ENCODE measurements at regions not wholly inside any gene's neighbourhood (a gene's known extent, or its start where the extent isn't known, plus 50 kb on each side); places are given as distances from the start of the nearest gene placed in this dataset.

DNA sequence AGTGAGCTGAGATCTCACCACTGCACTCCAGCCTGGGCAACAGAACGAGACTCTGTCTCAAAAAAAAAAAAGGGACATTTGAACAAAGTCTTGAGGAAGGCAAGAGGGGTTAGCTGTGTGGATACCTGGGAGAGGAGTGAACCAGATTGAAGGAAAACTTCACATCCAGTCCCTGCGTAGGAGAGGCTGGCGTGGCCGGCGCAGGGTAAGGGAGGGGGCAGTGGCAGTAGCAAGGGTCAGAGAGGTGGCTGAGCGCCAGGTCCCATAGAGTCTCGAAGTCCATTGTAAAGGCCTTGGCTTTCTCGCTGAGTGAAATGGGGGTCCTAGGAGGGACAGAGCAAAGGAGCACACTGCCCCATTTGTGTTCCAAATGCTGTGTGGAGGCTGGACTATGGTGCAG is 171.8 kb upstream of the WSCD1 start:
- no TSS peak for BruUV-seq (replicated peaks)
- POLR2A ChIA-PET (ENCODE audit: unreplicated experiment): no interaction called here
- H3K9me2 ChIP-seq (ENCODE audit: insufficient read depth): no peaks in the 10 kb centered on the region
- no peak overlapping the region for H3K4me2 ChIP-seq
- H3K9me3 ChIP-seq (ENCODE audit: insufficient read depth, low read depth): no peaks in the 10 kb centered on the region
- H3F3A ChIP-seq (ENCODE audit: insufficient read depth, low read depth): no peaks in the 10 kb centered on the region
- no peaks in the 10 kb centered on the region for H3K36me3 ChIP-seq (ENCODE audit: low read depth)
- intact Hi-C loops (cut with micrococcal nuclease; ENCODE audit: unreplicated experiment): no loop called here
- H4K20me1 ChIP-seq (ENCODE audit: insufficient read depth): no peaks in the 10 kb centered on the region
- no peak overlapping the region for H3K4me3 ChIP-seq
- TF ChIP-seq EZH2 (IDR thresholded peaks at IDR 0.05; ENCODE audit: low read depth): no peak
- H3K79me2 ChIP-seq (ENCODE audit: low read depth): no peaks in the 10 kb centered on the region
- no peak overlapping the region for H3K27ac ChIP-seq
- H3K4me1 ChIP-seq (replicated peaks; ENCODE audit: insufficient read depth): no peaks in the 10 kb centered on the region
- DNase-seq: no peak
- peaks cover 69% of the 10 kb centered on the region for H3K27me3 ChIP-seq (ENCODE audit: insufficient read depth, low read depth)
- no peak overlapping the region for H2AFZ ChIP-seq
- CTCF ChIA-PET: no interaction called here

- Histone ChIP-seq H3F3A (ENCODE audit: insufficient read depth, low read depth) (no peaks in the 10 kb centered on the region), H3K27me3 (ENCODE audit: insufficient read depth, low read depth) (peaks cover 59% of the 10 kb centered on the region)
- BruUV-seq (replicated peaks): no TSS peak
Observed at GRCh38 chr17:5899496-5900195, 170.5 kb upstream of the WSCD1 start.

DNA sequence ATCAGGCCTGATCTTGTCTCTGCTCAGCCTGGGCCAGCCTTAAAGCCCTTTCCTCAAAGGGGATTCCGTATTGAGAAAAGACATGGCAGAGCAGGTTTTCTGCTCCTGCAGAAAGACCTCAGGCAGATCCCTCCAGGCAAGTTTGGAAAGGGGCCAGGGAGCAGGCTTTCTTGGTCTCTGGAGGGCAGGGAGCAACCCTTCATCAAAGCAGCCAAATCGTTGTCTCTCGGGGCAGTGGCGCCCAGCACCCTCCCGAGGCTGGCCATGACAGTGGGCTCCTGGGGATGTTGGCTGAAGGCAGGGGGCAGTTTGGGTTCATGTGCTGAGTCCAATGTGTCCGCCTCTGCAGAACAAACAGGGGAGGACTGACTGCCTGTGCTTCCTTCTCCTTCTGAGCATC is 168.4 kb upstream of the WSCD1 start:
- no peaks in the 10 kb centered on the region for H3K9me2 ChIP-seq (ENCODE audit: insufficient read depth)
- no peaks in the 10 kb centered on the region for H3F3A ChIP-seq (ENCODE audit: insufficient read depth, low read depth)
- no peaks in the 10 kb centered on the region for H3K9me3 ChIP-seq (ENCODE audit: insufficient read depth, low read depth)
- H3K4me2 ChIP-seq: no peak overlapping the region
- no peaks in the 10 kb centered on the region for H3K79me2 ChIP-seq (ENCODE audit: low read depth)
- no peaks in the 10 kb centered on the region for H4K20me1 ChIP-seq (ENCODE audit: insufficient read depth)
- intact Hi-C loops (cut with micrococcal nuclease; ENCODE audit: unreplicated experiment): no loop called here
- POLR2A ChIA-PET (ENCODE audit: unreplicated experiment): no interaction called here
- no peak overlapping the region for H3K27ac ChIP-seq
- H3K27me3 ChIP-seq (ENCODE audit: insufficient read depth, low read depth): peaks cover 43% of the 10 kb centered on the region
- no peak overlapping the region for H3K4me3 ChIP-seq
- H2AFZ ChIP-seq: no peak overlapping the region
- no peak for DNase-seq
- no peaks in the 10 kb centered on the region for H3K4me1 ChIP-seq (replicated peaks; ENCODE audit: insufficient read depth)
- no TSS peak for BruUV-seq (replicated peaks)
- CTCF ChIA-PET: no interaction called here
- H3K36me3 ChIP-seq (ENCODE audit: low read depth): no peaks in the 10 kb centered on the region
- no peak for TF ChIP-seq EZH2 (IDR thresholded peaks at IDR 0.05; ENCODE audit: low read depth)

More at GRCh38 chr17:5899496-5900195, 170.5 kb upstream of the WSCD1 start:
- H3K4me2 ChIP-seq: no peak overlapping the region
- no peaks in the 10 kb centered on the region for H3K4me1 ChIP-seq (replicated peaks; ENCODE audit: insufficient read depth)
- H3K27ac ChIP-seq: no peak overlapping the region
- POLR2A ChIA-PET (ENCODE audit: unreplicated experiment): no interaction called here
- intact Hi-C loops (cut with micrococcal nuclease; ENCODE audit: unreplicated experiment): no loop called here
- no peaks in the 10 kb centered on the region for H3K79me2 ChIP-seq (ENCODE audit: low read depth)
- H3K4me3 ChIP-seq: no peak overlapping the region
- H3K9me3 ChIP-seq (ENCODE audit: insufficient read depth, low read depth): no peaks in the 10 kb centered on the region
- no peaks in the 10 kb centered on the region for H4K20me1 ChIP-seq (ENCODE audit: insufficient read depth)
- no peaks in the 10 kb centered on the region for H3K36me3 ChIP-seq (ENCODE audit: low read depth)
- no peaks in the 10 kb centered on the region for H3K9me2 ChIP-seq (ENCODE audit: insufficient read depth)
- DNase-seq: no peak
- TF ChIP-seq EZH2 (IDR thresholded peaks at IDR 0.05; ENCODE audit: low read depth) (no peak), CTCF (conservative IDR thresholded peaks at IDR 0.05) (no peak)
- H2AFZ ChIP-seq: no peak overlapping the region
- CTCF ChIA-PET: no interaction called here

DNA sequence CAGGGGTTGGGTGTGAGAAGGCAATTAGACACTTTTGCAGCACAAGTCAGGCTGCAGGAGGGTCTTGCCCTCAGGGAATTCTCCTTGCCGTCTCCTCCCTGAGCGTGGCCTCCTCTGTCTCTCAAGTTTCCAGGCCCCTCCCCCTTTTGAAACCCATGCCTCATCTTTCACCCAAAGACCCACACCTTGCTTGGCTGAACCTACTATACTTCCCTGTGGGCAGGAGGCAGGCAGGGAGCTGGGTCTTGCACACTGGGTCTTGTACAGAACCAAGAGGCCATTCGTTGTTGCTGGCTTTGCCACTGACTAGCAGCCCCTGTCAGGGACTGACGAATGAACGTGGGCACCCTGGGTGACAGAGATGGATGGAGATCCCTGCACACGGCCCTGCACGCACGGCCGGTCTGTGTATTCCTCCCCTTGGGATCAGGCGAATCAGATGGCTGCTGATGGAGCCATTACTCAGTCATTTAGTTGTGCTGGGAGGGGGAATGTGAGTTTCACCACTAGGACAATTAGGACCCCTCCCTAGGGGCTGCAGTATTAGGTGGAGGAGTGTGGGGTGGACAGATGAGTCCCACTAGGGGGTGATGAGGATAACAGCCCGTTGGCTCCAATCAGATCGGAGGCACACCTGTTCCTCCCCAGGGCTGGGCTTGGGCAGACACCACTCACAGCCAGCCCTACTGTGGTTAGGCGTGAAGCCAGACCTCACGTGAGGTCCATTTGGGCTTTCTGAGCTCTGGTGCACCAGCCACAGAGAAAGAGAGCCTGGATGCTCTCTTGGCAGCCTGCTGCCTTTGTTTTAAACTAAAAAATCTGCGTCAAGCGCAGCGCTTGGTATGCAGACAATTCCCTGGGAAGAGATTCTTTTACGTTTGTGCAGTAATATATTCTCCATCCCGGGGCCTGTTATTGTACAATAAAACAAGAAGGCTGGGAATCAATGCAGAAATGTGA is 167.7 kb upstream of the WSCD1 start:
- H2AFZ ChIP-seq: no peak overlapping the region
- H3K27me3 ChIP-seq (ENCODE audit: insufficient read depth, low read depth): peaks cover 38% of the 10 kb centered on the region
- no peak overlapping the region for H3K4me3 ChIP-seq
- intact Hi-C loops (cut with micrococcal nuclease; ENCODE audit: unreplicated experiment): no loop called here
- H3K27ac ChIP-seq: no peak overlapping the region
- no peaks in the 10 kb centered on the region for H3K36me3 ChIP-seq (ENCODE audit: low read depth)
- H3K79me2 ChIP-seq (ENCODE audit: low read depth): no peaks in the 10 kb centered on the region
- BruUV-seq (replicated peaks): no TSS peak
- no peaks in the 10 kb centered on the region for H3F3A ChIP-seq (ENCODE audit: insufficient read depth, low read depth)
- ChIA-PET POLR2A (ENCODE audit: unreplicated experiment) (no interaction called here), CTCF (no interaction called here)
- H3K4me2 ChIP-seq: no peak overlapping the region
- no peak for DNase-seq
- no peaks in the 10 kb centered on the region for H3K9me3 ChIP-seq (ENCODE audit: insufficient read depth, low read depth)
- TF ChIP-seq CTCF (conservative IDR thresholded peaks at IDR 0.05) (no peak), EZH2 (IDR thresholded peaks at IDR 0.05; ENCODE audit: low read depth) (no peak)
- H4K20me1 ChIP-seq (ENCODE audit: insufficient read depth): no peaks in the 10 kb centered on the region
- no peaks in the 10 kb centered on the region for H3K4me1 ChIP-seq (replicated peaks; ENCODE audit: insufficient read depth)
- no peaks in the 10 kb centered on the region for H3K9me2 ChIP-seq (ENCODE audit: insufficient read depth)
